Astrocyte (in vitro differentiated cells and primary cell): ENCODE measurements at regions not wholly inside any gene's neighbourhood (a gene's known extent, or its start where the extent isn't known, plus 50 kb on each side); places are given as distances from the start of the nearest gene placed in this dataset.

Experiments
- DNase-seq: peaks from one replicate; pipeline ENCODE4 v3.0.0-alpha.2; 2010; ENCODE audit warnings: low read depth
- FAIRE-seq: peaks from 2 replicates; lab custom pipeline; 2011; peaks lifted over from hg19 to GRCh38; lab: Jason Lieb, UNC
- H2AFZ ChIP-seq: 2 replicates; pipeline ENCODE4 v1.6.0; 2012; ENCODE audit warnings: low read depth, low read length, inconsistent platforms
- H3K27ac ChIP-seq: 2 replicates; pipeline ENCODE4 v1.5.1; 2011; ENCODE audit warnings: low read depth, low read length, inconsistent platforms
- H3K27me3 ChIP-seq: 2 replicates; pipeline ENCODE4 v1.6.0; 2011; ENCODE audit warnings: low read length, inconsistent platforms; ENCODE audit not compliant: insufficient read depth
- H3K36me3 ChIP-seq: 2 replicates; pipeline ENCODE4 v1.5.1; 2011; ENCODE audit warnings: low read length, inconsistent platforms; ENCODE audit not compliant: insufficient read depth
- H3K4me1 ChIP-seq: 2 replicates; pipeline ENCODE4 v1.5.1; 2011; ENCODE audit warnings: low read length, inconsistent platforms; ENCODE audit not compliant: insufficient read depth
- H3K4me2 ChIP-seq: 2 replicates; pipeline ENCODE4 v1.6.0; 2012; ENCODE audit warnings: low read length, inconsistent platforms
- H3K4me3 ChIP-seq: 2 replicates; pipeline ENCODE4 v1.5.1; 2011; ENCODE audit warnings: low read depth, mild to moderate bottlenecking, low read length, inconsistent platforms; ENCODE audit not compliant: insufficient read depth
- H3K79me2 ChIP-seq: 2 replicates; pipeline ENCODE4 v1.6.0; 2012; ENCODE audit warnings: mild to moderate bottlenecking, low read length, inconsistent platforms; ENCODE audit not compliant: insufficient read depth
- H3K9ac ChIP-seq: 2 replicates; pipeline ENCODE4 v1.6.0; 2012; ENCODE audit warnings: mild to moderate bottlenecking, low read length, inconsistent platforms
- H3K9me3 ChIP-seq: 2 replicates; pipeline ENCODE4 v1.5.1; 2012; ENCODE audit warnings: low read depth, mild to moderate bottlenecking, low read length, inconsistent platforms; ENCODE audit not compliant: insufficient read depth
- H4K20me1 ChIP-seq: 2 replicates; pipeline ENCODE4 v1.6.0; 2012; ENCODE audit warnings: low read length, inconsistent platforms; ENCODE audit not compliant: insufficient read depth
- H3K27ac Mint-ChIP-seq: one replicate; pipeline ENCODE4 v1.8.0; 2021; ENCODE audit warnings: mild to moderate bottlenecking, mixed read lengths; ENCODE audit not compliant: unreplicated experiment
- H3K27me3 Mint-ChIP-seq: one replicate; pipeline ENCODE4 v1.8.0; 2021; ENCODE audit warnings: low read depth, mixed read lengths; ENCODE audit not compliant: unreplicated experiment
- H3K36me3 Mint-ChIP-seq: one replicate; pipeline ENCODE4 v1.8.0; 2021; ENCODE audit warnings: low read depth, mixed read lengths; ENCODE audit not compliant: unreplicated experiment
- H3K4me1 Mint-ChIP-seq: one replicate; pipeline ENCODE4 v1.8.0; 2021; ENCODE audit warnings: low read depth, mixed read lengths; ENCODE audit not compliant: unreplicated experiment
- H3K4me3 Mint-ChIP-seq: one replicate; pipeline ENCODE4 v1.8.0; 2021; ENCODE audit warnings: mild to moderate bottlenecking, moderate library complexity, mixed read lengths; ENCODE audit not compliant: unreplicated experiment
- H3K9me3 Mint-ChIP-seq: one replicate; pipeline ENCODE4 v1.8.0; 2021; ENCODE audit warnings: mild to moderate bottlenecking, mixed read lengths; ENCODE audit not compliant: unreplicated experiment
- EZH2 ChIP-seq: IDR thresholded peaks from 2 replicates; pipeline ENCODE4 v1.6.1; 2012; ENCODE audit warnings: mild to moderate bottlenecking, low read length, inconsistent platforms; ENCODE audit not compliant: insufficient read depth
- TF ChIP-seq, protein P1 (sequence below): IDR thresholded peaks from 2 replicates; pipeline ENCODE4 v1.5.1; 2011; ENCODE audit warnings: low read depth, mild to moderate bottlenecking, inconsistent platforms, low read length, moderate library complexity; ENCODE audit not compliant: insufficient read depth

DNA sequence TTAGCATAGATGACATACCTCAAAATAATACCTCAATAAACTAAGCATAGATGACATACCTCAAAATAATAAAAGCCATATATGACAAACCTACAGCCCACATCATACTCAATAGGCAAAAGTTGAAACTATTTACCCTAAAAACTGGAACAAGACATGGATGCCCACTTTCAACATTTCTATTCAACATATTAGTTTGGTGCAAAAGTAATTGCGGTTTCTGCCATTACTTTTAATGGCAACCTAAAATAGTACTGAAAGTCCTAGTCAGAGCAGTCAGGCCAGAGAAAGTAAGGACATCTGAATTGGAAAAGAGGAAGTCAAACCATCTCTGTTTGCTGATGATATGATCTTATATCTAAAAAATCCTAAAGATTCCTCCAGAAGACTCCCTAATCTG lies 250.4 kb downstream of the RAB28 start:
- Mint-ChIP-seq H3K4me1 (no peaks in the 10 kb centered on the region), H3K4me3 (no peak overlapping the region), H3K36me3 (no peaks in the 10 kb centered on the region), H3K27me3 (no peaks in the 10 kb centered on the region), H3K9me3 (peaks cover 3% of the 10 kb centered on the region), H3K27ac (no peak overlapping the region)
- H3K36me3 ChIP-seq = no peaks in the 10 kb centered on the region
- H3K9me3 ChIP-seq = no peaks in the 10 kb centered on the region
- H3K27ac ChIP-seq = no peak overlapping the region
- H3K9ac ChIP-seq = no peak overlapping the region
- no peaks in the 10 kb centered on the region for H3K79me2 ChIP-seq
- no peaks in the 10 kb centered on the region for H3K27me3 ChIP-seq
- DNase-seq (no peak), FAIRE-seq (no peak)
- no peak overlapping the region for H3K4me3 ChIP-seq
- no peaks in the 10 kb centered on the region for H3K4me1 ChIP-seq
- no peaks in the 10 kb centered on the region for H4K20me1 ChIP-seq
- no peak overlapping the region for H2AFZ ChIP-seq
- no peak overlapping the region for H3K4me2 ChIP-seq
- TF ChIP-seq EZH2 = no peak
- TF ChIP-seq, protein P1, sequence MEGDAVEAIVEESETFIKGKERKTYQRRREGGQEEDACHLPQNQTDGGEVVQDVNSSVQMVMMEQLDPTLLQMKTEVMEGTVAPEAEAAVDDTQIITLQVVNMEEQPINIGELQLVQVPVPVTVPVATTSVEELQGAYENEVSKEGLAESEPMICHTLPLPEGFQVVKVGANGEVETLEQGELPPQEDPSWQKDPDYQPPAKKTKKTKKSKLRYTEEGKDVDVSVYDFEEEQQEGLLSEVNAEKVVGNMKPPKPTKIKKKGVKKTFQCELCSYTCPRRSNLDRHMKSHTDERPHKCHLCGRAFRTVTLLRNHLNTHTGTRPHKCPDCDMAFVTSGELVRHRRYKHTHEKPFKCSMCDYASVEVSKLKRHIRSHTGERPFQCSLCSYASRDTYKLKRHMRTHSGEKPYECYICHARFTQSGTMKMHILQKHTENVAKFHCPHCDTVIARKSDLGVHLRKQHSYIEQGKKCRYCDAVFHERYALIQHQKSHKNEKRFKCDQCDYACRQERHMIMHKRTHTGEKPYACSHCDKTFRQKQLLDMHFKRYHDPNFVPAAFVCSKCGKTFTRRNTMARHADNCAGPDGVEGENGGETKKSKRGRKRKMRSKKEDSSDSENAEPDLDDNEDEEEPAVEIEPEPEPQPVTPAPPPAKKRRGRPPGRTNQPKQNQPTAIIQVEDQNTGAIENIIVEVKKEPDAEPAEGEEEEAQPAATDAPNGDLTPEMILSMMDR = no peak

DNA sequence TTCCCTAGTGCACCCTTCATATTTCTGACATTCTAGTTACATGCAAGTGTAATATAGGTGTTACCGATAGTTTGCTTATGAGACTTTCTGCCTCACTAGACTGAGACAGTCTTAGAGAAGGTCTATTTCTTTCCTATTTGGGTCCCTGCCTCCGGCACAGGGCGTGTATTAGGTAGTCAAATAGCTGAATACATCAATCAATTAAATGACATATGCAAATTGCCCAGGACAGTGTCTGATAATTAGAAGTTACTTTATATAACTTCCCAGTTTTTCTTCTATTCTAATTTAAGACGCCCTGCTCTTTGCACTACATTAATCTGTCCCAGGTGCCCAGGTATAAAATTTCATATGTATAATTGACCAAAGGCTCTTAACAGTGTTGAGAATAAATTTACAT lies 264.2 kb downstream of the RAB28 start:
- Mint-ChIP-seq H3K36me3 (no peaks in the 10 kb centered on the region), H3K27me3 (no peaks in the 10 kb centered on the region), H3K9me3 (peaks cover 3% of the 10 kb centered on the region), H3K4me3 (no peak overlapping the region), H3K27ac (no peak overlapping the region), H3K4me1 (no peaks in the 10 kb centered on the region)
- Histone ChIP-seq H3K36me3 (no peaks in the 10 kb centered on the region), H3K9me3 (no peaks in the 10 kb centered on the region), H2AFZ (no peak overlapping the region), H3K27ac (no peak overlapping the region), H3K4me2 (no peak overlapping the region), H3K4me1 (no peaks in the 10 kb centered on the region), H3K79me2 (no peaks in the 10 kb centered on the region), H3K4me3 (no peak overlapping the region), H4K20me1 (no peaks in the 10 kb centered on the region), H3K27me3 (no peaks in the 10 kb centered on the region), H3K9ac (no peak overlapping the region)
- FAIRE-seq (no peak), DNase-seq (no peak)
- TF ChIP-seq, protein P1 = no peak
- TF ChIP-seq EZH2 = no peak

DNA sequence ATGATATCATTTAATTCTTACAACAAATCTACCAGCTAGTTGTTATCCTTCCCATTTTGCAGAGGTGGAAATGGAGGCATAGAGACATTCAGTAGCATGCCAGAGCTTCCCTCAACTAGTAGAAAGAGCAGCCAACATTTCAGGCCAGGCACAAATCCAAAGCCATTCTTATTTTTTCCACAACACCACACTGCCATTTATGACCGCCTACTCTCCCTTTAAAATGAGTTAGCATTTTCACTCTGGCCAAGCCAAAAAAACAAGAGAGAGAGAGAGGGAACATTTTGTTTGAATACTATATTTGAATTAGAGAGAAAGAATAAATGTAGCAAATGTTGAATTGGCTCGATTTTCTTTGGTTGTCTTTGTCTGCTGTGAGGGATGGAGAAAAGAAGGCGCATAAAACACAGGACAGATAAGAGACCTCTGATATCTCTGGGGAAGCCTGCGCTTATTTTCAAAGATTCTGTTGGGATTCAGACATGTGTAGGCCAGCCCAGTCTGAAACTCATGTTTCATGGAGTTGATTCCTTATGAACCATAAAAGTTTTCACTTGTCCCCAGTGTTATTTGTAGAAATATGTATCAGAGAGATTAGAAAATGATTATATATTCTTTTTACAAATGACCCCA lies 265.7 kb downstream of the RAB28 start:
- Mint-ChIP-seq H3K36me3 (no peaks in the 10 kb centered on the region), H3K9me3 (peaks cover 3% of the 10 kb centered on the region), H3K27me3 (no peaks in the 10 kb centered on the region), H3K4me3 (no peak overlapping the region), H3K27ac (no peak overlapping the region), H3K4me1 (no peaks in the 10 kb centered on the region)
- Histone ChIP-seq H3K27me3 (no peaks in the 10 kb centered on the region), H3K4me1 (no peaks in the 10 kb centered on the region), H3K4me2 (no peak overlapping the region), H2AFZ (no peak overlapping the region), H4K20me1 (no peaks in the 10 kb centered on the region), H3K27ac (no peak overlapping the region), H3K79me2 (no peaks in the 10 kb centered on the region), H3K9ac (no peak overlapping the region), H3K4me3 (no peak overlapping the region), H3K9me3 (no peaks in the 10 kb centered on the region), H3K36me3 (no peaks in the 10 kb centered on the region)
- no peak for FAIRE-seq
- peak; percentile 50 for DNase-seq
- TF ChIP-seq, protein P1 = no peak
- no peak for TF ChIP-seq EZH2
